Stomach (tissue), 4 donors: ENCODE measurements at regions not wholly inside any gene's neighbourhood (a gene's known extent, or its start where the extent isn't known, plus 50 kb on each side); places are given as distances from the start of the nearest gene placed in this dataset.

Source experiments
- CTCF ChIP-seq, 7 experiments: fragments of 450-650 bp in 4 of 7; fragments of 200-600 bp in 3 of 7; sonication (generic) in 3 of 7; IDR thresholded peaks; one replicate each; pipeline ENCODE4 v1.5.1; 2016 to 2019; ENCODE audit warnings: antibody characterized with exemption in 7 of 7, control low read depth in 2 of 7, mild to moderate bottlenecking in 1 of 7
- POLR2A ChIP-seq, 4 donors: fragments of 450-650 bp; IDR thresholded peaks; one replicate each; pipeline ENCODE4 v1.6.1; 2016; ENCODE audit warnings: antibody characterized with exemption in 4 of 4, control low read depth in 2 of 4, mild to moderate bottlenecking in 1 of 4, moderate library complexity in 1 of 4

GRCh38 chr13:47213047-47213446 lies 316.2 kb upstream of the HTR2A start:
- no peak for TF ChIP-seq CTCF (IDR thresholded peaks at IDR 0.05)
- TF ChIP-seq POLR2A (IDR thresholded peaks at IDR 0.05) = no peak
